ENCODE measurements at regions not wholly inside any gene's neighbourhood (a gene's known extent, or its start where the extent isn't known, plus 50 kb on each side); places are given as distances from the start of the nearest gene placed in this dataset.
"Not testable (repeated sequence)": the region's sequence is repeated elsewhere in the genome, so short reads cannot be mapped to it uniquely, and the experiment has no call there.

DNA sequence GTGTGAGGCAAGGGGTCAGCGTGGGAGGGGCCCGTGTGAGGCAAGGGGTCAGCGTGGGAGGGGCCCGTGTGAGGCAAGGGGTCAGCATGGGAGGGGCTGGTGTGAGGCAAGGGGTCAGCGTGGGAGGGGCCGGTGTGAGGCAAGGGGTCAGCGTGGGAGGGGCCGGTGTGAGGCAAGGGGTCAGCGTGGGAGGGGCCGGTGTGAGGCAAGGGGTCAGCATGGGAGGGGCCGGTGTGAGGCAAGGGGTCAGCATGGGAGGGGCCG lies 119.2 kb downstream of the SEPTIN14 start:
- not testable (repeated sequence) for H3K4me3 Mint-ChIP-seq (ENCODE audit: unreplicated experiment); H3K27ac Mint-ChIP-seq (ENCODE audit: unreplicated experiment); H3K27me3 Mint-ChIP-seq (ENCODE audit: low read depth); H3K4me1 Mint-ChIP-seq (ENCODE audit: low read depth); H3K9me3 Mint-ChIP-seq (ENCODE audit: low read depth); DNase-seq (ENCODE audit: low spot score); H3K36me3 Mint-ChIP-seq (ENCODE audit: low read depth)

DNA sequence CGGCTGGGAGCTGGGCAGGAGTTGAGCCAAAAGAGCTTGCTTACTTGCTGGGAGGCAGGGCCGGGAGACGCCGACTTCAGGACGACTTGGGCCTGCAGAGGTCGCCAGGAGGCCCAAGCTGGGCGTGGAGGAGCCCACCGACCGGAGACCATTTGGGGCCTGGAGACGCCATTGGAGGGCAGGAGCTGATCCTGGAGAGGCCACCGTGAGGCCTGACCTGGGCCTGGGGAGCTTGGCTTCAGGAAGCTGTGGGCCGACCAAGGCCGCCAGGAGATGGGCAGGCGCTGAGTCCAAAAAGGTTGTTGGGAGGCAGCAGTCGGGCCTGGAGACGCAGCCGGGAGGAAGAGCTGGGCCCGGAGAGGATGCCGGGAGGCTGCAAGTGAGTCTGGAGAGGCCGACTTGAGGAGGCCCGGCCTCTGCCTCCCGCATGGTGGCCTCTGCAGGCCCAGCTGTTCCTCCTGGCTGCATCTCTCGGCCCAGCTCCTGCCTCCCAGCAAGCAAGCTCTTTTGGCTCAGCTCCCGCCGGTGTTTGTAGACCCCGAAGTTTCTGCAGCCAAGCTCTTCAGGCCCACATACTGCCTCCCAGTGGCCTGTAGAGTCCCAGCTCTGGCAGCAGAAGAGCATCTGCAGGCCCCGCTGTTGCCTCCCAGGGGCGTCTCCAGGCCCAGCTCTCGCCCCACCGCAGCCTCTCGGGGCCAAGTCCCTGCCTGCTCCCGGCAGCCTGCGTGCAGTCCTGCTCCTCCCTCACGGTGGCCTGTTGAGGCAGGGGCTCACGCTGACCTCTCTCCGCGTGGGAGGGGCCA lies 119.7 kb downstream of the SEPTIN14 start:
- H3K4me3 Mint-ChIP-seq (ENCODE audit: unreplicated experiment); H3K27me3 Mint-ChIP-seq (ENCODE audit: low read depth); H3K27ac Mint-ChIP-seq (ENCODE audit: unreplicated experiment); H3K36me3 Mint-ChIP-seq (ENCODE audit: low read depth); DNase-seq (ENCODE audit: low spot score); H3K4me1 Mint-ChIP-seq (ENCODE audit: low read depth); H3K9me3 Mint-ChIP-seq (ENCODE audit: low read depth): not testable (repeated sequence)

DNA sequence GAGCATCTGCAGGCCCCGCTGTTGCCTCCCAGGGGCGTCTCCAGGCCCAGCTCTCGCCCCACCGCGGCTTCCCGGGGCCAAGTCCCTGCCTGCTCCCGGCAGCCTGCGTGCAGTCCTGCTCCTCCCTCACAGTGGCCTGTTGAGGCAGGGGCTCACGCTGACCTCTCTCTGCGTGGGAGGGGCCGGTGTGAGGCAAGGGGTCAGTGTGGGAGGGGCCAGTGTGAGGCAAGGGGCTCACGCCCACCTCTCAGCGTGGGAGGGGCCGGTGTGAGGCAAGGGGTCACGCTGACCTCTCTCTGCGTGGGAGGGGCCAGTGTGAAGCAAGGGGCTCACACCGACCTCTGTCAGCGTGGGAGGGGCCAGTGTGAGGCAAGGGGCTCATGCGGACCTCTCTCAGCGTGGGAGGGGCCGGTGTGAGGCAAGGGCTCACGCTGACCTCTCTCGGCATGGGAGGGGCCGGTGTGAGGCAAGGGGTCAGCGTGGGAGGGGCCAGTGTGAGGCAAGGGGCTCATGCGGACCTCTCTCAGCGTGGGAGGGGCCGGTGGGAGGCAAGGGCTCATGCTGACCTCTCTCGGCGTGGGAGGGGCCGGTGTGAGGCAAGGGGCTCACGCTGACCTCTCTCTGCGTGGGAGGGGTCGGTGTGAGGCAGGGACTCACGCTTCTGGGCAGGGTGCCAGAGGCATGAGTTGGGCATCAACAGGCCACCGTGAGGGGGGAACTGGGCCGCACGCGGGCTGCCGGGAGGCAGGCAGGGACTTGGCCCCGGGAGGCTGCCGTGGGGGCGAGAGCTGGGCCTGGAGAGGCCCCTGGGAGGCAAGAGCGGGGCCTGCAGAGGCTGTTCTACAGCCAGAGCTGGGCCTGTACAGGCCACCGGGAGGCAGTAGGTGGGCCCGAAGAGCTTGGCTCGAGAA lies 120.6 kb downstream of the SEPTIN14 start:
- DNase-seq (ENCODE audit: low spot score): peak; percentile 87
- H3K4me3 Mint-ChIP-seq (ENCODE audit: unreplicated experiment); H3K27ac Mint-ChIP-seq (ENCODE audit: unreplicated experiment); H3K9me3 Mint-ChIP-seq (ENCODE audit: low read depth); H3K4me1 Mint-ChIP-seq (ENCODE audit: low read depth); H3K36me3 Mint-ChIP-seq (ENCODE audit: low read depth); H3K27me3 Mint-ChIP-seq (ENCODE audit: low read depth): not testable (repeated sequence)

DNA sequence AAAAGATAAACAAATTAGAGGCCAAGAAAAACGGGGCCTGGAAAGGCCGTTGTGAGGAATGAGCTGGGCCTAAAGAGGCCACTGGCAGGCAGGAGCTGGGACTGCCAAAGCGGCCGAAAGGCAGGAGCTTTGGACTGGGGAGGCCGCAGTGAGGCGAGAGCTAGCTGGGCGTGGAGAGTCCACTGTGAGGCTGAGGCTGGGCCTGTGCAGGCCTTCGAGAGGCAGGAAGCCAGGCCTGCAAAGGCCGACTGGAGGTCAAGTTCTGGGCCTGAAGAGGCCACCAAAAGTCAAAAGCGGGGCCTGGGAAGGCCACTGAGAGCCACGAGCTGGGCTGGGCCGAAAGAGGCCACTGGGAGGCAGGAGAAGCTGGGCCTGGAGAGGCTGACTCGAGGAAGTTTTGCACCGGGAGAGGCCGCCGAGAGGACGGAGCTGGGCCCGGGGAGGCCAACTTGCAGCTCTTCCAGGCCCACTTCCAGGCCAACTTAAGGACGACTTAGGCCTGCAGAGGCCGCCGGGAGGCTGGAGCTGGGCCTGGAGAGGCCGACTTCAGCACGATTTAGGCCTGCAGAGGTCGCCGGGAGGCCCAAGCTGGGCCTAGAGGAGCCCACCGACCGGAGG lies 121.8 kb downstream of the SEPTIN14 start:
- not testable (repeated sequence) for H3K27ac Mint-ChIP-seq (ENCODE audit: unreplicated experiment); H3K4me1 Mint-ChIP-seq (ENCODE audit: low read depth); H3K27me3 Mint-ChIP-seq (ENCODE audit: low read depth); H3K9me3 Mint-ChIP-seq (ENCODE audit: low read depth); H3K4me3 Mint-ChIP-seq (ENCODE audit: unreplicated experiment); DNase-seq (ENCODE audit: low spot score); H3K36me3 Mint-ChIP-seq (ENCODE audit: low read depth)

DNA sequence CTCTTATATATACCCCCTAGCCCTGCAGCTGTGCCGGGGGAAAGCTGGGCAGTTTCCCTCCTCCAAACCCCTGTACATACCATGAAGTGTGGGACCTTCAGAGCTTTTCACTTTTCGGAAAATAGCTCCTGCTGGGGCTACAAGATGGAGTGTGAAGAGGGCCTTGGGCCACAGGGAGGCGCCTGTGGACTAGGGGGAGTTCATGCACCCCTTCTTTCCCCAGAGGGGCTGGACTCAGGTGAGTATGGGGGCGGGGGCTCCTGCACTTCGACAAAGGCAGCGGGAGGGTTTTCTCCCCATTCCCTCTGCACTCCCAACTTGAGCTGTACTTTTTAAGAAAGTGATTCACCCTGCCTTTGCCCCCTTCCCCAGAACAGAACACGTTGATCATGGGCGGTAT lies 122.5 kb downstream of the SEPTIN14 start:
- not testable (repeated sequence) for H3K4me3 Mint-ChIP-seq (ENCODE audit: unreplicated experiment); DNase-seq (ENCODE audit: low spot score); H3K36me3 Mint-ChIP-seq (ENCODE audit: low read depth); H3K27ac Mint-ChIP-seq (ENCODE audit: unreplicated experiment); H3K9me3 Mint-ChIP-seq (ENCODE audit: low read depth); H3K27me3 Mint-ChIP-seq (ENCODE audit: low read depth); H3K4me1 Mint-ChIP-seq (ENCODE audit: low read depth)

DNA sequence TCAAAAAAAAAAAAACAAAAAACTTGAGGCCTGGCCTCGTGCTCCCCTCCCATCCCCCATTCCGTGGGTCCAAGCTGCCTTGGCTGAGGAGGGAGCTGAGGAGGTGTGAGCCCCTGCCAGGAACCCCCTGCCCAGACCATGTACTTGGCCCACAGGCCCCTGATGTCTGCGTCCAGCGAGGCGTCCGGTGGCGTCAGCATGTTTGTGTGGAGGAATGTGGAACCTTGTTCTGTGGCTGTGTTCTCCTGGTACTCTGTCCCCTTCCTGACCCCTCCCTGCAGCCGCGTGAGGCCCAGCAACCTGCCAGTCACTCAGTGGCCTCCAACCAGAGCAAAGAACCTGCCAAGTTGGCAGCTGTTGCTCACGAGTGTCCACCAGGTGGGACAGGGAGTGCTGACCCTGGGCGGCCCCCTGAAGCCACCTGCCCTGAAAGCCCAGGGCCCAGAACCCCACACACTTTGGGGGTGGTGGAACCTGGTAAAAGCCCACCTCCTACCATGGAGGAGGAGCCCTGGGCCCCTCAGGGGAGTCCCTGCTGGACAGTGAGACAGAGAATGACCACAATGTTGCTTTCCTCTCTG lies 125.8 kb downstream of the SEPTIN14 start:
- not testable (repeated sequence) for H3K9me3 Mint-ChIP-seq (ENCODE audit: low read depth); H3K4me1 Mint-ChIP-seq (ENCODE audit: low read depth); DNase-seq (ENCODE audit: low spot score)

DNA sequence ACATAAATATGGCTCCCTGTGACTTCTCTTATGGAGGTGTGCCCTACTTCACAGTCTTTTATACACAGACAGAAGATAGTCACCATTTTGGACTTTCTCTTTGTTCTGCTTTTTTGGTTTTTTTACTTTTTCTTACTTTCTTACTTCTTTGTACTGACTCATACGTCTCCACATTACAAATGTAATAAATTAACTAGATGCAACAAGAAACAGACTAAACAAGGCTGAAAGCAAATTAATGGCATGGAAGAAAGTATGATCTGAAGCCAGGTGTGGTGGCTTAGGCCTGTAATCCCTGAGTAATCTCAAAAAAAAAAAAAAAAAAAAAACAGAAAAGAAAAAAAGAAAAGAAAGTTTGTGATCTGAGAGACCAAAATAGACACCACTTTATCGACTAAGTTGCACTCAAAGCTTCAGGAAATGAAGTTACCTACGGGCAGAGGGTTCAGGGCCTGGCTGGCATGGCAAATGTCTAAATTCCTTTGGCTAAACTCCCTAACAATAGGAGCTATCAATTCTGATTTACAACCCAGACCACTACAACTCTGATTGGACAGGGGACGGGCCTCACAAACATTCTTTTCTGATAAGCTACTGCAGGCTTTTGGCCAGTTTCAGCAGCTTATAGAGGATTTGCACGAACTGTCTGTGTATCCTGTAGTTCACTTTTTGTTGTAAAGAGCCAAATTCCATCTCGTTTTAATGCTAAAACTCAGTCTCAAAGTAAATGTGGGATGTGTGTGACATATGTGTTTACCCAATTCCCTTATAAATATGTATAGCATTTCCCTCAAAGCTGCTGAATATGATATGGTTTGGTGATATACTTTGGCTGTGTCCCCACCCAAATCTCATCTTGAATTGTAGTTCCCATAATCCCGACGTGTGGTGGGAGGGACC lies 129.1 kb downstream of the SEPTIN14 start:
- no peaks in the 10 kb centered on the region for H3K36me3 Mint-ChIP-seq (ENCODE audit: low read depth)
- DNase-seq (ENCODE audit: low spot score): no peak

More for the DNA sequence above, 125.8 kb downstream of the SEPTIN14 start:
- not testable (repeated sequence) for H3K27me3 Mint-ChIP-seq (ENCODE audit: low read depth); H3K36me3 Mint-ChIP-seq (ENCODE audit: low read depth); H3K27ac Mint-ChIP-seq (ENCODE audit: unreplicated experiment); H3K4me3 Mint-ChIP-seq (ENCODE audit: unreplicated experiment)

More for the DNA sequence above, 129.1 kb downstream of the SEPTIN14 start:
- Mint-ChIP-seq H3K9me3 (ENCODE audit: low read depth) (no peaks in the 10 kb centered on the region), H3K27me3 (ENCODE audit: low read depth) (no peaks in the 10 kb centered on the region), H3K4me3 (ENCODE audit: unreplicated experiment) (no peak overlapping the region), H3K27ac (ENCODE audit: unreplicated experiment) (no peak overlapping the region), H3K4me1 (ENCODE audit: low read depth) (no peaks in the 10 kb centered on the region)
- TF ChIP-seq, protein P1, sequence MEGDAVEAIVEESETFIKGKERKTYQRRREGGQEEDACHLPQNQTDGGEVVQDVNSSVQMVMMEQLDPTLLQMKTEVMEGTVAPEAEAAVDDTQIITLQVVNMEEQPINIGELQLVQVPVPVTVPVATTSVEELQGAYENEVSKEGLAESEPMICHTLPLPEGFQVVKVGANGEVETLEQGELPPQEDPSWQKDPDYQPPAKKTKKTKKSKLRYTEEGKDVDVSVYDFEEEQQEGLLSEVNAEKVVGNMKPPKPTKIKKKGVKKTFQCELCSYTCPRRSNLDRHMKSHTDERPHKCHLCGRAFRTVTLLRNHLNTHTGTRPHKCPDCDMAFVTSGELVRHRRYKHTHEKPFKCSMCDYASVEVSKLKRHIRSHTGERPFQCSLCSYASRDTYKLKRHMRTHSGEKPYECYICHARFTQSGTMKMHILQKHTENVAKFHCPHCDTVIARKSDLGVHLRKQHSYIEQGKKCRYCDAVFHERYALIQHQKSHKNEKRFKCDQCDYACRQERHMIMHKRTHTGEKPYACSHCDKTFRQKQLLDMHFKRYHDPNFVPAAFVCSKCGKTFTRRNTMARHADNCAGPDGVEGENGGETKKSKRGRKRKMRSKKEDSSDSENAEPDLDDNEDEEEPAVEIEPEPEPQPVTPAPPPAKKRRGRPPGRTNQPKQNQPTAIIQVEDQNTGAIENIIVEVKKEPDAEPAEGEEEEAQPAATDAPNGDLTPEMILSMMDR (IDR thresholded peaks at IDR 0.05): no peak
